Esophagus muscularis mucosa (tissue), 4 donors: ENCODE measurements at regions not wholly inside any gene's neighbourhood (a gene's known extent, or its start where the extent isn't known, plus 50 kb on each side); places are given as distances from the start of the nearest gene placed in this dataset.

Experiments
- DNase-seq: peaks from one replicate; pipeline ENCODE4 v3.0.0-alpha.2; 2017; ENCODE audit errors: extremely low spot score
- H3K27ac ChIP-seq, 4 donors: fragments of 200-600 bp; sonication (generic); replicated peaks in 1 of 4; 1 replicate in 3 of 4; 2 replicates in 1 of 4; pipeline ENCODE4 v1.5.1; 2016 to 2019; ENCODE audit warnings: mild to moderate bottlenecking in 1 of 4
- H3K27me3 ChIP-seq, 4 donors: fragments of 200-600 bp; sonication (generic); one replicate each; pipeline versions ENCODE4 v1.5.1 to v1.6.0; 2016 to 2019
- H3K36me3 ChIP-seq, 4 donors: fragments of 200-600 bp; sonication (generic); one replicate each; pipeline ENCODE4 v1.5.1; 2016 to 2019
- H3K4me1 ChIP-seq, 4 donors: fragments of 200-600 bp; sonication (generic); one replicate each; pipeline ENCODE4 v1.5.1; 2016 to 2019
- H3K4me3 ChIP-seq, 4 donors: fragments of 200-600 bp; sonication (generic); 1 replicate in 2 of 4; 2 replicates in 2 of 4; pipeline ENCODE4 v1.5.1; 2016 to 2019; ENCODE audit warnings: mild to moderate bottlenecking in 4 of 4, moderate library complexity in 1 of 4
- H3K9me3 ChIP-seq, 4 donors: fragments of 200-600 bp; sonication (generic); 1 replicate in 3 of 4; 2 replicates in 1 of 4; pipeline ENCODE4 v1.5.1; 2016 to 2019
- EP300 ChIP-seq: sonication (generic); formaldehyde crosslinking; IDR thresholded peaks from one replicate; pipeline ENCODE4 v1.6.1; 2017; ENCODE audit warnings: antibody characterized with exemption
- POLR2A ChIP-seq: fragments of 450-650 bp; IDR thresholded peaks from one replicate; pipeline ENCODE4 v1.6.1; 2017; ENCODE audit warnings: antibody characterized with exemption, moderate library complexity, mild to moderate bottlenecking, low read depth
- POLR2AphosphoS5 ChIP-seq, 2 donors: sonication (generic); formaldehyde crosslinking; IDR thresholded peaks; one replicate each; pipeline ENCODE4 v1.6.1; 2017; ENCODE audit warnings: antibody characterized with exemption in 2 of 2
- WGBS: methylation state at CpG from one replicate; pipeline ENCODE4 v1.1.5; 2018; 5-methylcytosine and 5-hydroxymethylcytosine counted together
- intact Hi-C: fragments of 100-400 bp; cut with DNase I; formaldehyde crosslinking; loops from one replicate; pipeline ENCODE4 v1.15.1; 2023
- TF ChIP-seq, protein P1 (sequence below), 3 experiments: fragments of 200-600 bp in 2 of 3; fragments of 450-650 bp in 1 of 3; sonication (generic) in 2 of 3; IDR thresholded peaks; one replicate each; pipeline ENCODE4 v1.5.1; 2017 to 2019; ENCODE audit warnings: antibody characterized with exemption in 3 of 3, mild to moderate bottlenecking in 2 of 3, moderate library complexity in 1 of 3

GRCh38 chr13:100728201-100728600, 53.6 kb upstream of the TMTC4 start:
- H3K9me3 ChIP-seq, result peaks cover 0 to 12% (median 6%) of the 10 kb centered on the region in 4 donors
- no peaks in the 10 kb centered on the region for H3K36me3 ChIP-seq
- TF ChIP-seq POLR2AphosphoS5 (IDR thresholded peaks at IDR 0.05) (no peak), POLR2A (no peak), EP300 (no peak)
- TF ChIP-seq, protein P1, sequence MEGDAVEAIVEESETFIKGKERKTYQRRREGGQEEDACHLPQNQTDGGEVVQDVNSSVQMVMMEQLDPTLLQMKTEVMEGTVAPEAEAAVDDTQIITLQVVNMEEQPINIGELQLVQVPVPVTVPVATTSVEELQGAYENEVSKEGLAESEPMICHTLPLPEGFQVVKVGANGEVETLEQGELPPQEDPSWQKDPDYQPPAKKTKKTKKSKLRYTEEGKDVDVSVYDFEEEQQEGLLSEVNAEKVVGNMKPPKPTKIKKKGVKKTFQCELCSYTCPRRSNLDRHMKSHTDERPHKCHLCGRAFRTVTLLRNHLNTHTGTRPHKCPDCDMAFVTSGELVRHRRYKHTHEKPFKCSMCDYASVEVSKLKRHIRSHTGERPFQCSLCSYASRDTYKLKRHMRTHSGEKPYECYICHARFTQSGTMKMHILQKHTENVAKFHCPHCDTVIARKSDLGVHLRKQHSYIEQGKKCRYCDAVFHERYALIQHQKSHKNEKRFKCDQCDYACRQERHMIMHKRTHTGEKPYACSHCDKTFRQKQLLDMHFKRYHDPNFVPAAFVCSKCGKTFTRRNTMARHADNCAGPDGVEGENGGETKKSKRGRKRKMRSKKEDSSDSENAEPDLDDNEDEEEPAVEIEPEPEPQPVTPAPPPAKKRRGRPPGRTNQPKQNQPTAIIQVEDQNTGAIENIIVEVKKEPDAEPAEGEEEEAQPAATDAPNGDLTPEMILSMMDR (IDR thresholded peaks at IDR 0.05), result no peak
- no peaks in the 10 kb centered on the region for H3K27me3 ChIP-seq
- H3K4me3 ChIP-seq, result no peak overlapping the region
- intact Hi-C loops, result no loop called here
- no peaks in the 10 kb centered on the region for H3K4me1 ChIP-seq
- WGBS, result 86% methylated on average over 5 of the region's 5 CpGs
- no peak for DNase-seq
- no peak overlapping the region for H3K27ac ChIP-seq

DNA sequence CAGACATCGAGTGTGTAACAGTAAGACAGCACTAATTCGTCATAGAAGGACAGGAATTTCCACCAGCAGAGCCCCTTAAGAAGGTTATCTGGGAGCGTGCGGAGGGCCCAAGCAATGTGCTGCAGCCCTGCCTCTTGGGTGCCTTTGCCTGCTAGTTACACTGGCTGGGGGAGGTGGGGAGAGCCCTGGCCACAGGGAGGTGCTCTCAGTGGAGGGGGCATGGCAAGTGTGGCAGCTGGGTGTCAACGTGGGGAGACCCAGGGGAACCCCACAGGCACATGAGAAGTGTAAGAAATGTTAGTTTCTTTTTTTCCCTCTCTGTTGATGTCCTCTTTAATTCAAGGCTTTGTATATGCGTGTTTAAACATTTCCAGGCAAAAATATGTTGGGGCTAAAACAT, 50.9 kb upstream of the TMTC4 start:
- Histone ChIP-seq H3K9me3 (peaks cover 0 to 12% (median 6%) of the 10 kb centered on the region in 4 donors), H3K27me3 (no peaks in the 10 kb centered on the region), H3K4me3 (no peak overlapping the region), H3K36me3 (no peaks in the 10 kb centered on the region), H3K4me1 (no peaks in the 10 kb centered on the region), H3K27ac (no peak overlapping the region)
- DNase-seq, result no peak
- WGBS, result 65% methylated on average over 6 of the region's 6 CpGs
- intact Hi-C loops, result no loop called here
- TF ChIP-seq POLR2AphosphoS5 (IDR thresholded peaks at IDR 0.05) (no peak), POLR2A (no peak), EP300 (no peak)
- TF ChIP-seq, protein P1 (IDR thresholded peaks at IDR 0.05), result no peak

GRCh38 chr13:100724568-100724967, 50.0 kb upstream of the TMTC4 start:
- no peak for TF ChIP-seq POLR2A
- TF ChIP-seq POLR2AphosphoS5 (IDR thresholded peaks at IDR 0.05), result no peak
- TF ChIP-seq EP300, result no peak
- TF ChIP-seq, protein P1 (IDR thresholded peaks at IDR 0.05), result no peak
- Histone ChIP-seq H3K27ac (no peak overlapping the region), H3K27me3 (no peaks in the 10 kb centered on the region), H3K4me3 (no peak overlapping the region), H3K4me1 (no peaks in the 10 kb centered on the region), H3K9me3 (peaks cover 0 to 12% (median 6%) of the 10 kb centered on the region in 4 donors), H3K36me3 (no peaks in the 10 kb centered on the region)
- 93% methylated on average over 4 of the region's 4 CpGs for WGBS
- DNase-seq, result no peak
- intact Hi-C loops, result no loop called here
